ENCODE measurements at regions not wholly inside any gene's neighbourhood (a gene's known extent, or its start where the extent isn't known, plus 50 kb on each side); places are given as distances from the start of the nearest gene placed in this dataset.

DNA sequence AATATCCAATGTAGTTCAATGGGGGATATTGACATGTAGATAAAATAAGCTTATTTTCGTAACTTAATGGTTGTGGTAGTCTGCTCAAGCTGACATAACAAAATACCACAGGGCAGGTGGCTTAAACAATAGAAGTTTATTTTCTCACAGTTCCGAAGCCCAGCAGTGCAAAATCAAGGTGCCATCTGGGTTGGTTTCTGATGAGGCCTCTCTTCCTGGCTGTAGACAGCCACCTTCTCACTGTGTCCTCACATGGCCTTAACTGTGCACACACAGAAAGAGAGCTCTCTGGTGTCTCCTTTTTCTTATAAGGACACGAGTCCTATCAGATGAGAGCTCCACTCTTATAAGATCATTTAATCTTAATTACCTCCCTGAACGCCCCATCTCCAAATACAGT lies 64.8 kb upstream of the IPO9 start:
- Mint-ChIP-seq H3K4me3 (no peak overlapping the region), H3K27me3 (ENCODE audit: insufficient read depth, low read depth, poor library complexity) (peaks cover 2% of the 10 kb centered on the region), H3K36me3 (ENCODE audit: low read depth) (peaks cover 2% of the 10 kb centered on the region; the same call in 1 of the 3 replicates), H3K27ac (no peak overlapping the region), H3K9me3 (no peaks in the 10 kb centered on the region), H3K4me1 (peaks cover 29% of the 10 kb centered on the region)
- Histone ChIP-seq H2AFZ (no peak overlapping the region), H3K27me3 (ENCODE audit: insufficient read depth) (no peaks in the 10 kb centered on the region), H3K79me2 (replicated peaks; ENCODE audit: insufficient read depth) (peaks cover 27% of the 10 kb centered on the region; the same call in 1 of the 2 replicates), H3K4me1 (ENCODE audit: insufficient read depth) (peaks cover 16% of the 10 kb centered on the region; the same call in 1 of the 2 replicates), H4K20me1 (replicated peaks; ENCODE audit: insufficient read depth) (no peaks in the 10 kb centered on the region), H3K9me2 (ENCODE audit: insufficient read depth) (no peaks in the 10 kb centered on the region), H3K27ac (ENCODE audit: low read depth) (no peak overlapping the region), H3K4me3 (no peak overlapping the region), H3F3A (replicated peaks; ENCODE audit: low read depth) (no peaks in the 10 kb centered on the region), H3K36me3 (ENCODE audit: insufficient read depth) (no peaks in the 10 kb centered on the region), H3K4me2 (no peak overlapping the region)
- TF ChIP-seq, protein P1, sequence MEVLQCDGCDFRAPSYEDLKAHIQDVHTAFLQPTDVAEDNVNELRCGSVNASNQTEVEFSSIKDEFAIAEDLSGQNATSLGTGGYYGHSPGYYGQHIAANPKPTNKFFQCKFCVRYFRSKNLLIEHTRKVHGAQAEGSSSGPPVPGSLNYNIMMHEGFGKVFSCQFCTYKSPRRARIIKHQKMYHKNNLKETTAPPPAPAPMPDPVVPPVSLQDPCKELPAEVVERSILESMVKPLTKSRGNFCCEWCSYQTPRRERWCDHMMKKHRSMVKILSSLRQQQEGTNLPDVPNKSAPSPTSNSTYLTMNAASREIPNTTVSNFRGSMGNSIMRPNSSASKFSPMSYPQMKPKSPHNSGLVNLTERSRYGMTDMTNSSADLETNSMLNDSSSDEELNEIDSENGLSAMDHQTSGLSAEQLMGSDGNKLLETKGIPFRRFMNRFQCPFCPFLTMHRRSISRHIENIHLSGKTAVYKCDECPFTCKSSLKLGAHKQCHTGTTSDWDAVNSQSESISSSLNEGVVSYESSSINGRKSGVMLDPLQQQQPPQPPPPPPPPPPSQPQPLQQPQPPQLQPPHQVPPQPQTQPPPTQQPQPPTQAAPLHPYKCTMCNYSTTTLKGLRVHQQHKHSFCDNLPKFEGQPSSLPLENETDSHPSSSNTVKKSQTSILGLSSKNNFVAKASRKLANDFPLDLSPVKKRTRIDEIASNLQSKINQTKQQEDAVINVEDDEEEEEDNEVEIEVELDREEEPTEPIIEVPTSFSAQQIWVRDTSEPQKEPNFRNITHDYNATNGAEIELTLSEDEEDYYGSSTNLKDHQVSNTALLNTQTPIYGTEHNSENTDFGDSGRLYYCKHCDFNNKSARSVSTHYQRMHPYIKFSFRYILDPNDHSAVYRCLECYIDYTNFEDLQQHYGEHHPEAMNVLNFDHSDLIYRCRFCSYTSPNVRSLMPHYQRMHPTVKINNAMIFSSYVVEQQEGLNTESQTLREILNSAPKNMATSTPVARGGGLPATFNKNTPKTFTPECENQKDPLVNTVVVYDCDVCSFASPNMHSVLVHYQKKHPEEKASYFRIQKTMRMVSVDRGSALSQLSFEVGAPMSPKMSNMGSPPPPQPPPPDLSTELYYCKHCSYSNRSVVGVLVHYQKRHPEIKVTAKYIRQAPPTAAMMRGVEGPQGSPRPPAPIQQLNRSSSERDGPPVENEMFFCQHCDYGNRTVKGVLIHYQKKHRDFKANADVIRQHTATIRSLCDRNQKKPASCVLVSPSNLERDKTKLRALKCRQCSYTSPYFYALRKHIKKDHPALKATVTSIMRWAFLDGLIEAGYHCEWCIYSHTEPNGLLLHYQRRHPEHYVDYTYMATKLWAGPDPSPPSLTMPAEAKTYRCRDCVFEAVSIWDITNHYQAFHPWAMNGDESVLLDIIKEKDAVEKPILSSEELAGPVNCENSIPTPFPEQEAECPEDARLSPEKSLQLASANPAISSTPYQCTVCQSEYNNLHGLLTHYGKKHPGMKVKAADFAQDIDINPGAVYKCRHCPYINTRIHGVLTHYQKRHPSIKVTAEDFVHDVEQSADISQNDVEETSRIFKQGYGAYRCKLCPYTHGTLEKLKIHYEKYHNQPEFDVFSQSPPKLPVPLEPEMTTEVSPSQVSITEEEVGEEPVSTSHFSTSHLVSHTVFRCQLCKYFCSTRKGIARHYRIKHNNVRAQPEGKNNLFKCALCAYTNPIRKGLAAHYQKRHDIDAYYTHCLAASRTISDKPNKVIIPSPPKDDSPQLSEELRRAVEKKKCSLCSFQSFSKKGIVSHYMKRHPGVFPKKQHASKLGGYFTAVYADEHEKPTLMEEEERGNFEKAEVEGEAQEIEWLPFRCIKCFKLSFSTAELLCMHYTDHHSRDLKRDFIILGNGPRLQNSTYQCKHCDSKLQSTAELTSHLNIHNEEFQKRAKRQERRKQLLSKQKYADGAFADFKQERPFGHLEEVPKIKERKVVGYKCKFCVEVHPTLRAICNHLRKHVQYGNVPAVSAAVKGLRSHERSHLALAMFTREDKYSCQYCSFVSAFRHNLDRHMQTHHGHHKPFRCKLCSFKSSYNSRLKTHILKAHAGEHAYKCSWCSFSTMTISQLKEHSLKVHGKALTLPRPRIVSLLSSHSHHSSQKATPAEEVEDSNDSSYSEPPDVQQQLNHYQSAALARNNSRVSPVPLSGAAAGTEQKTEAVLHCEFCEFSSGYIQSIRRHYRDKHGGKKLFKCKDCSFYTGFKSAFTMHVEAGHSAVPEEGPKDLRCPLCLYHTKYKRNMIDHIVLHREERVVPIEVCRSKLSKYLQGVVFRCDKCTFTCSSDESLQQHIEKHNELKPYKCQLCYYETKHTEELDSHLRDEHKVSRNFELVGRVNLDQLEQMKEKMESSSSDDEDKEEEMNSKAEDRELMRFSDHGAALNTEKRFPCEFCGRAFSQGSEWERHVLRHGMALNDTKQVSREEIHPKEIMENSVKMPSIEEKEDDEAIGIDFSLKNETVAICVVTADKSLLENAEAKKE (CRISPR knock-in tag; IDR thresholded peaks at IDR 0.05) = no peak
- TF ChIP-seq ZNF331 (CRISPR knock-in tag; IDR thresholded peaks at IDR 0.05; ENCODE audit: low read depth) (no peak), POLR2AphosphoS5 (IDR thresholded peaks at IDR 0.05; ENCODE audit: low read depth) (no peak), CREB1 (CRISPR knock-in tag; IDR thresholded peaks at IDR 0.05; ENCODE audit: low read depth) (no peak), EZH2 (IDR thresholded peaks at IDR 0.05; ENCODE audit: low read depth, unreplicated experiment) (no peak), ETS1 (IDR thresholded peaks at IDR 0.05) (no peak), ZNF114 (CRISPR knock-in tag; IDR thresholded peaks at IDR 0.05) (no peak), EZH2phosphoT487 (IDR thresholded peaks at IDR 0.05; ENCODE audit: unreplicated experiment) (no peak), NANOG (IDR thresholded peaks at IDR 0.05; ENCODE audit: borderline replicate concordance) (no peak)
- TF ChIP-seq, protein P2, sequence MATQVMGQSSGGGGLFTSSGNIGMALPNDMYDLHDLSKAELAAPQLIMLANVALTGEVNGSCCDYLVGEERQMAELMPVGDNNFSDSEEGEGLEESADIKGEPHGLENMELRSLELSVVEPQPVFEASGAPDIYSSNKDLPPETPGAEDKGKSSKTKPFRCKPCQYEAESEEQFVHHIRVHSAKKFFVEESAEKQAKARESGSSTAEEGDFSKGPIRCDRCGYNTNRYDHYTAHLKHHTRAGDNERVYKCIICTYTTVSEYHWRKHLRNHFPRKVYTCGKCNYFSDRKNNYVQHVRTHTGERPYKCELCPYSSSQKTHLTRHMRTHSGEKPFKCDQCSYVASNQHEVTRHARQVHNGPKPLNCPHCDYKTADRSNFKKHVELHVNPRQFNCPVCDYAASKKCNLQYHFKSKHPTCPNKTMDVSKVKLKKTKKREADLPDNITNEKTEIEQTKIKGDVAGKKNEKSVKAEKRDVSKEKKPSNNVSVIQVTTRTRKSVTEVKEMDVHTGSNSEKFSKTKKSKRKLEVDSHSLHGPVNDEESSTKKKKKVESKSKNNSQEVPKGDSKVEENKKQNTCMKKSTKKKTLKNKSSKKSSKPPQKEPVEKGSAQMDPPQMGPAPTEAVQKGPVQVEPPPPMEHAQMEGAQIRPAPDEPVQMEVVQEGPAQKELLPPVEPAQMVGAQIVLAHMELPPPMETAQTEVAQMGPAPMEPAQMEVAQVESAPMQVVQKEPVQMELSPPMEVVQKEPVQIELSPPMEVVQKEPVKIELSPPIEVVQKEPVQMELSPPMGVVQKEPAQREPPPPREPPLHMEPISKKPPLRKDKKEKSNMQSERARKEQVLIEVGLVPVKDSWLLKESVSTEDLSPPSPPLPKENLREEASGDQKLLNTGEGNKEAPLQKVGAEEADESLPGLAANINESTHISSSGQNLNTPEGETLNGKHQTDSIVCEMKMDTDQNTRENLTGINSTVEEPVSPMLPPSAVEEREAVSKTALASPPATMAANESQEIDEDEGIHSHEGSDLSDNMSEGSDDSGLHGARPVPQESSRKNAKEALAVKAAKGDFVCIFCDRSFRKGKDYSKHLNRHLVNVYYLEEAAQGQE (IDR thresholded peaks at IDR 0.05; ENCODE audit: unreplicated experiment) = no peak
- TF ChIP-seq, protein P3, sequence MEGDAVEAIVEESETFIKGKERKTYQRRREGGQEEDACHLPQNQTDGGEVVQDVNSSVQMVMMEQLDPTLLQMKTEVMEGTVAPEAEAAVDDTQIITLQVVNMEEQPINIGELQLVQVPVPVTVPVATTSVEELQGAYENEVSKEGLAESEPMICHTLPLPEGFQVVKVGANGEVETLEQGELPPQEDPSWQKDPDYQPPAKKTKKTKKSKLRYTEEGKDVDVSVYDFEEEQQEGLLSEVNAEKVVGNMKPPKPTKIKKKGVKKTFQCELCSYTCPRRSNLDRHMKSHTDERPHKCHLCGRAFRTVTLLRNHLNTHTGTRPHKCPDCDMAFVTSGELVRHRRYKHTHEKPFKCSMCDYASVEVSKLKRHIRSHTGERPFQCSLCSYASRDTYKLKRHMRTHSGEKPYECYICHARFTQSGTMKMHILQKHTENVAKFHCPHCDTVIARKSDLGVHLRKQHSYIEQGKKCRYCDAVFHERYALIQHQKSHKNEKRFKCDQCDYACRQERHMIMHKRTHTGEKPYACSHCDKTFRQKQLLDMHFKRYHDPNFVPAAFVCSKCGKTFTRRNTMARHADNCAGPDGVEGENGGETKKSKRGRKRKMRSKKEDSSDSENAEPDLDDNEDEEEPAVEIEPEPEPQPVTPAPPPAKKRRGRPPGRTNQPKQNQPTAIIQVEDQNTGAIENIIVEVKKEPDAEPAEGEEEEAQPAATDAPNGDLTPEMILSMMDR (conservative IDR thresholded peaks at IDR 0.05; ENCODE audit: low read depth in 2 of 2) = no peak
- ATAC-seq = no peak
- DNase-seq (ENCODE audit: low spot score) = no peak
